HepG2 (cell line): ENCODE measurements at regions not wholly inside any gene's neighbourhood (a gene's known extent, or its start where the extent isn't known, plus 50 kb on each side); places are given as distances from the start of the nearest gene placed in this dataset.

ENCODE experiments used
- ATAC-seq: fragments of 200-7000 bp; cut with Tn5 transposase; 3 replicates; pipeline ENCODE4 v1.9.1; 2020; ENCODE audit warnings: mild to moderate bottlenecking, moderate library complexity
- BruUV-seq: library from RNA; stranded (reverse); fragments of 400-500 nt; replicated peaks from 2 replicates; lab custom pipeline; 2021; lab: Mats Ljungman, UMichigan
- CTCF ChIA-PET: fragments of 300-600 bp; formaldehyde crosslinking; extraction: SDS; loops from one replicate; lab custom pipeline; 2021; ENCODE audit warnings: low total read pairs, inconsistent platforms, low intra/inter-chr PET ratio; lab: Yijun Ruan, JAX
- POLR2A ChIA-PET: fragments of 350-600 bp; sonication (Branson Sonifier 250); formaldehyde crosslinking; loops from one replicate; lab custom pipeline; 2020; ENCODE audit warnings: antibody characterized with exemption, inconsistent platforms; lab: Yijun Ruan, JAX
- DNase-seq: peaks from one replicate; pipeline ENCODE4 v3.0.0-alpha.2; 2015; ENCODE audit warnings: low spot score
- FAIRE-seq: peaks from 3 replicates; lab custom pipeline; 2011; peaks lifted over from hg19 to GRCh38; lab: Jason Lieb, UNC
- H2AFZ ChIP-seq: one replicate; pipeline ENCODE4 v1.6.1; 2011; ENCODE audit warnings: low read length, inconsistent platforms
- H3K27ac ChIP-seq: fragments of 300-600 bp; 3 replicates; pipeline ENCODE4 v1.8.0; 2011; ENCODE audit warnings: mixed run types, mild to moderate bottlenecking, mixed read lengths, low read length, inconsistent platforms; ENCODE audit not compliant: insufficient read depth; ENCODE audit errors: extremely low read length
- H3K27me3 ChIP-seq, 2 experiments: fragments of 200-600 bp in 1 of 2; 2 replicates in 1 of 2; 3 replicates in 1 of 2; pipeline versions ENCODE4 v1.6.0 to v1.8.0; 2011; ENCODE audit warnings: low read length in 2 of 2, mild to moderate bottlenecking in 2 of 2, moderate library complexity in 2 of 2, inconsistent platforms in 1 of 2; ENCODE audit not compliant: insufficient read depth in 2 of 2, control insufficient read depth in 1 of 2
- H3K36me3 ChIP-seq, 2 experiments: fragments of 200-600 bp in 1 of 2; replicated peaks in 1 of 2; 2 replicates in 1 of 2; 3 replicates in 1 of 2; pipeline versions ENCODE4 v1.5.1 to v1.8.0; 2011; ENCODE audit warnings: low read length in 2 of 2, inconsistent platforms in 1 of 2; ENCODE audit not compliant: insufficient read depth in 2 of 2, control insufficient read depth in 1 of 2
- H3K4me1 ChIP-seq: 2 replicates; pipeline ENCODE4 v1.5.1; 2012; ENCODE audit warnings: low read length, inconsistent platforms; ENCODE audit not compliant: insufficient read depth
- H3K4me2 ChIP-seq: 2 replicates; pipeline ENCODE4 v1.6.0; 2011; ENCODE audit warnings: low read depth, low read length, inconsistent platforms
- H3K4me3 ChIP-seq, 3 experiments: fragments of 200-600 bp in 1 of 3; sonication (generic), shearing (Covaris generic) in 1 of 3; replicated peaks in 1 of 3; 2 replicates each; pipeline ENCODE4 v1.5.1; 2011 to 2016; ENCODE audit warnings: low read length in 3 of 3, inconsistent platforms in 2 of 3, low read depth in 2 of 3, mild to moderate bottlenecking in 2 of 3, control low read depth in 1 of 3, mixed read lengths in 1 of 3; ENCODE audit not compliant: insufficient read depth in 1 of 3
- H3K79me2 ChIP-seq: one replicate; pipeline ENCODE4 v1.6.1; 2011; ENCODE audit warnings: low read length, inconsistent platforms; ENCODE audit not compliant: insufficient read depth
- H3K9ac ChIP-seq: 2 replicates; pipeline ENCODE4 v1.6.0; 2011; ENCODE audit warnings: mild to moderate bottlenecking, low read depth, low read length, inconsistent platforms; ENCODE audit not compliant: insufficient read depth
- H3K9me3 ChIP-seq: 2 replicates; pipeline ENCODE4 v1.5.1; 2012; ENCODE audit warnings: mild to moderate bottlenecking, low read length
- H4K20me1 ChIP-seq: 2 replicates; pipeline ENCODE4 v1.6.0; 2011; ENCODE audit warnings: inconsistent platforms, mild to moderate bottlenecking, low read length, moderate library complexity; ENCODE audit not compliant: insufficient read depth
- FUBP1 ChIP-seq: sonication (generic); formaldehyde crosslinking; IDR thresholded peaks from 2 replicates; pipeline ENCODE4 v1.5.1; 2020; ENCODE audit warnings: missing genetic modification reagents, mild to moderate bottlenecking, borderline replicate concordance
- MXI1 ChIP-seq: IDR thresholded peaks from 3 replicates; pipeline ENCODE4 v1.6.1; 2012; ENCODE audit warnings: low read depth, low read length, inconsistent platforms, borderline replicate concordance
- NFE2L2 ChIP-seq: fragments of 150-350 bp; IDR thresholded peaks from 2 replicates; pipeline ENCODE4 v1.6.1; 2014; ENCODE audit warnings: low read length
- SP2 ChIP-seq: sonication (generic); formaldehyde crosslinking; IDR thresholded peaks from 2 replicates; pipeline ENCODE4 v1.5.1; 2020; ENCODE audit warnings: mild to moderate bottlenecking, missing genetic modification reagents
- TRAFD1 ChIP-seq: sonication (generic); formaldehyde crosslinking; IDR thresholded peaks from 2 replicates; pipeline ENCODE4 v1.5.1; 2020; ENCODE audit warnings: missing genetic modification reagents, mild to moderate bottlenecking, borderline replicate concordance
- ZFX ChIP-seq: sonication (generic); formaldehyde crosslinking; IDR thresholded peaks from 2 replicates; pipeline ENCODE4 v1.4.0; 2020; ENCODE audit warnings: mild to moderate bottlenecking, low read depth, missing genetic modification reagents, moderate library complexity
- ZMAT3 ChIP-seq: sonication (generic); formaldehyde crosslinking; conservative IDR thresholded peaks from 2 replicates; pipeline ENCODE4 v1.7.0; 2021; ENCODE audit warnings: missing genetic modification reagents
- ZNF503 ChIP-seq: sonication (generic); formaldehyde crosslinking; IDR thresholded peaks from 2 replicates; pipeline ENCODE4 v1.4.0; 2020; ENCODE audit warnings: missing genetic modification reagents
- ZNF775 ChIP-seq: sonication (generic); formaldehyde crosslinking; IDR thresholded peaks from 2 replicates; pipeline ENCODE4 v1.4.0; 2020; ENCODE audit warnings: missing genetic modification reagents, mild to moderate bottlenecking, moderate library complexity, borderline replicate concordance
- WGBS: methylation state at CpG from one replicate; pipeline ENCODE4 v1.1.6; 2017; ENCODE audit warnings: low lambda C conversion rate; 5-methylcytosine and 5-hydroxymethylcytosine counted together
- in situ Hi-C: cut with HindIII; loops from 2 replicates; pipeline ENCODE4 v1.10.0; 2017; ENCODE audit warnings: low pct_unique_long_range_greater_than_20kb; ENCODE audit not compliant: extremely low pct_ligation_motif_present
- intact Hi-C: fragments of 100-400 bp; cut with micrococcal nuclease; formaldehyde crosslinking; loops from one replicate; pipeline ENCODE4 v1.10.0; 2022; ENCODE audit not compliant: unreplicated experiment

GRCh38 chr4:136319789-136320464 lies 1212.4 kb downstream of the PCDH18 start:
- H3K9ac ChIP-seq = no peak overlapping the region
- DNase-seq = peak; percentile 5
- intact Hi-C loops = no loop called here
- no peaks in the 10 kb centered on the region for H3K36me3 ChIP-seq
- no peak overlapping the region for H3K27ac ChIP-seq
- H3K4me1 ChIP-seq = no peaks in the 10 kb centered on the region
- no peak for ATAC-seq
- ChIA-PET CTCF (no interaction called here), POLR2A (no interaction called here)
- no peak overlapping the region for H3K4me2 ChIP-seq
- no peaks in the 10 kb centered on the region for H3K27me3 ChIP-seq
- H2AFZ ChIP-seq = no peak overlapping the region
- H3K4me3 ChIP-seq = no peak overlapping the region
- BruUV-seq = no TSS peak
- in situ Hi-C loops = no loop called here
- no peaks in the 10 kb centered on the region for H3K9me3 ChIP-seq
- no peaks in the 10 kb centered on the region for H3K79me2 ChIP-seq
- WGBS = 7% methylated on average over 1 of the region's 4 CpGs
- TF ChIP-seq TRAFD1 (CRISPR knock-in tag) = no peak
- TF ChIP-seq ZMAT3 (CRISPR knock-in tag) = no peak
- TF ChIP-seq NFE2L2 = peak; percentile 67; the same call in 1 of the 2 replicates
- TF ChIP-seq, all 625 proteins: peak for 1
- no peaks in the 10 kb centered on the region for H4K20me1 ChIP-seq
- no peak for FAIRE-seq

- TF ChIP-seq ZNF775 (CRISPR knock-in tag) = no peak
- TF ChIP-seq MXI1 = no peak
- no peak for TF ChIP-seq ZNF503
- TF ChIP-seq SP2 = no peak
- no peak for TF ChIP-seq ZFX
- TF ChIP-seq FUBP1 (CRISPR knock-in tag) = no peak
- WGBS = 0% methylated on average over 3 of the region's 3 CpGs
- FAIRE-seq (no peak), ATAC-seq (no peak), DNase-seq (no peak)
- H3K9ac ChIP-seq = no peak overlapping the region
- no peak overlapping the region for H3K27ac ChIP-seq
- POLR2A ChIA-PET = no interaction called here
- intact Hi-C loops (no loop called here), in situ Hi-C loops (no loop called here)
- CTCF ChIA-PET = no interaction called here
- H3K4me2 ChIP-seq = no peak overlapping the region
- no peaks in the 10 kb centered on the region for H3K79me2 ChIP-seq
- no peak overlapping the region for H3K4me3 ChIP-seq
- H2AFZ ChIP-seq = no peak overlapping the region
- H3K36me3 ChIP-seq = no peaks in the 10 kb centered on the region
- no peaks in the 10 kb centered on the region for H4K20me1 ChIP-seq
- no peaks in the 10 kb centered on the region for H3K27me3 ChIP-seq
- H3K9me3 ChIP-seq = no peaks in the 10 kb centered on the region
- no peaks in the 10 kb centered on the region for H3K4me1 ChIP-seq
- BruUV-seq = no TSS peak
Observed at GRCh38 chr4:136316961-136317360, 1215.3 kb downstream of the PCDH18 start.
